Keratinocyte (primary cell): ENCODE measurements at regions not wholly inside any gene's neighbourhood (a gene's known extent, or its start where the extent isn't known, plus 50 kb on each side); places are given as distances from the start of the nearest gene placed in this dataset.

Experiments used
- DNase-seq: peaks from one replicate; pipeline ENCODE4 v3.0.0-alpha.2; 2011; ENCODE audit warnings: low read depth, missing footprints, low spot score
- FAIRE-seq: peaks from 2 replicates; lab custom pipeline; 2011; peaks lifted over from hg19 to GRCh38; lab: Jason Lieb, UNC
- H2AFZ ChIP-seq: 2 replicates; pipeline ENCODE4 v1.6.0; 2012; ENCODE audit warnings: low read length, control low read depth, inconsistent platforms; ENCODE audit not compliant: control insufficient read depth
- H3K27ac ChIP-seq: 2 replicates; pipeline ENCODE4 v1.5.1; 2011; ENCODE audit warnings: low read length; ENCODE audit not compliant: control insufficient read depth, insufficient read depth
- H3K27me3 ChIP-seq: 3 replicates; pipeline ENCODE4 v1.6.0; 2011; ENCODE audit warnings: low read length; ENCODE audit not compliant: control insufficient read depth, insufficient read depth; ENCODE audit errors: extremely low read depth
- H3K36me3 ChIP-seq, 2 experiments: 2 replicates in 1 of 2; 3 replicates in 1 of 2; pipeline ENCODE4 v1.5.1; 2011; ENCODE audit warnings: low read length in 2 of 2, mild to moderate bottlenecking in 1 of 2; ENCODE audit not compliant: control insufficient read depth in 2 of 2, insufficient read depth in 2 of 2; ENCODE audit errors: extremely low read depth in 1 of 2
- H3K4me1 ChIP-seq: 3 replicates; pipeline ENCODE4 v1.5.1; 2011; ENCODE audit warnings: low read length; ENCODE audit not compliant: control insufficient read depth, insufficient read depth; ENCODE audit errors: extremely low read depth
- H3K4me2 ChIP-seq: 3 replicates; pipeline ENCODE4 v1.6.0; 2011; ENCODE audit warnings: low read depth, low read length; ENCODE audit not compliant: control insufficient read depth, insufficient read depth; ENCODE audit errors: extremely low read depth
- H3K4me3 ChIP-seq, 3 experiments: fragments of 200-600 bp in 1 of 3; sonication (generic) in 1 of 3; 2 replicates in 2 of 3; 3 replicates in 1 of 3; pipeline ENCODE4 v1.5.1; 2011 to 2016; ENCODE audit warnings: low read length in 3 of 3, mild to moderate bottlenecking in 3 of 3, control low read depth in 2 of 3, inconsistent platforms in 1 of 3, low read depth in 1 of 3, mixed read lengths in 1 of 3, mixed run types in 1 of 3, moderate library complexity in 1 of 3; ENCODE audit not compliant: control insufficient read depth in 2 of 3, insufficient read depth in 2 of 3; ENCODE audit errors: extremely low read depth in 1 of 3
- H3K79me2 ChIP-seq: 2 replicates; pipeline ENCODE4 v1.6.0; 2012; ENCODE audit warnings: low read length; ENCODE audit not compliant: control insufficient read depth, insufficient read depth
- H3K9ac ChIP-seq: 3 replicates; pipeline ENCODE4 v1.6.0; 2011; ENCODE audit warnings: low read length; ENCODE audit not compliant: control insufficient read depth, insufficient read depth; ENCODE audit errors: extremely low read depth
- H3K9me1 ChIP-seq: 3 replicates; pipeline ENCODE4 v1.6.0; 2011; ENCODE audit warnings: low read length; ENCODE audit not compliant: control insufficient read depth, insufficient read depth; ENCODE audit errors: extremely low read depth
- H3K9me3 ChIP-seq: 2 replicates; pipeline ENCODE4 v1.5.1; 2012; ENCODE audit warnings: low read depth, low read length; ENCODE audit not compliant: control insufficient read depth
- H4K20me1 ChIP-seq: 3 replicates; pipeline ENCODE4 v1.6.0; 2011; ENCODE audit warnings: low read length; ENCODE audit not compliant: control insufficient read depth, insufficient read depth; ENCODE audit errors: extremely low read depth
- EZH2 ChIP-seq: IDR thresholded peaks from one replicate; pipeline ENCODE4 v1.6.1; 2012; ENCODE audit warnings: inconsistent platforms, mild to moderate bottlenecking, low read length, moderate library complexity
- dilution Hi-C: fragments of 300-500 bp; cut with MboI; formaldehyde crosslinking; loops from one replicate; pipeline ENCODE4 v1.7.0; 2020; ENCODE audit warnings: low sequenced_read_pairs; ENCODE audit not compliant: extremely low pct_ligation_motif_present
- TF ChIP-seq, protein P1 (sequence below), 3 experiments: IDR thresholded peaks in 1 of 3; conservative IDR thresholded peaks in 1 of 3; optimal IDR thresholded peaks in 1 of 3; 2 replicates in 2 of 3; 3 replicates in 1 of 3; pipeline versions ENCODE3 to v1.5.1; 2011; ENCODE audit warnings: low read length in 3 of 3, mild to moderate bottlenecking in 3 of 3, moderate library complexity in 2 of 3, control low read depth in 1 of 3, inconsistent platforms in 1 of 3; ENCODE audit not compliant: insufficient read depth in 2 of 3; ENCODE audit errors: extremely low read depth in 1 of 3

DNA sequence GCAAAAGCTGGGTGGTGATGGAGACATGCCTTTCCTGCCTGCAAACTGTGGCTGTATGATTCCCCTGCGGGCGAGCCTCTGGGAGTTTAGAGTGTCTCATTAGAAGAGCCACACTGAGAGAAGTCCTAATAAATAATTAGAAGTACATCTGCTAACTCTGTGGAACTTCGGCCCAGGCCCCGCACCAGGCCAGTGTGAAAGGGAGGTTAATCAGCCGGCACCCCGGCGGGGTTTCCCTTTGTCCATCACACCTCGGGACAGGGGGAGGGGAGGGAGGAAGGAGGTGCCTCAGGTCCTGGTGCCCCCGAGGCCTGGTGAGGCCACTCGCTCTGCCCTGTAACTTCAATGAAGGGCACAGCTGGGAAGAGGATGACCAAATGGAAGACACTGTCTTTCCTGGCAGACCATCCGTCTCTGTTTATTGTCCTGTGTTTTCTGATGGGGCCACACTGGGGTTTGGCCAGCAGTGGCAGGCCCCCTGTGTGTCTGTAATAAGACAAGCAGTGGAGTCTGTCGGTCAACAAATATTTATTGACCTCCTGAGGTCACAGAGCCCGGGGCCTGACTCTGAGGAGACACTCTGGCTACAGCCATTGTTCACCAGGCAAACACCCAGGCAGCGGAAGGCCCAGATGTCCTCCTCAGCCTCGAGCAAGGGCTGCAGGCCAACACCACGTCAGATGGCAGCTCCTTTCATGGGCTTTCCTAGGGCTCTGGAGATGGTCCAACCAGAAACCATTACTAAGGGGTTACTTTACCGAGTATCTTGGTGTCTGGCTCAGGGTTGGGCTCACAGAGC is 267.5 kb upstream of the RAB4A start:
- H2AFZ ChIP-seq: no peak overlapping the region
- H4K20me1 ChIP-seq: no peaks in the 10 kb centered on the region
- H3K9ac ChIP-seq: no peak overlapping the region
- H3K4me1 ChIP-seq: peaks cover 9% of the 10 kb centered on the region
- peaks cover 3% of the 10 kb centered on the region for H3K27me3 ChIP-seq
- no peaks in the 10 kb centered on the region for H3K36me3 ChIP-seq
- FAIRE-seq (no peak), DNase-seq (no peak)
- H3K79me2 ChIP-seq: no peaks in the 10 kb centered on the region
- no peak overlapping the region for H3K4me3 ChIP-seq
- no peaks in the 10 kb centered on the region for H3K9me1 ChIP-seq
- H3K9me3 ChIP-seq: no peaks in the 10 kb centered on the region
- no peak overlapping the region for H3K27ac ChIP-seq
- H3K4me2 ChIP-seq: no peak overlapping the region
- TF ChIP-seq EZH2: no peak
- TF ChIP-seq, protein P1, sequence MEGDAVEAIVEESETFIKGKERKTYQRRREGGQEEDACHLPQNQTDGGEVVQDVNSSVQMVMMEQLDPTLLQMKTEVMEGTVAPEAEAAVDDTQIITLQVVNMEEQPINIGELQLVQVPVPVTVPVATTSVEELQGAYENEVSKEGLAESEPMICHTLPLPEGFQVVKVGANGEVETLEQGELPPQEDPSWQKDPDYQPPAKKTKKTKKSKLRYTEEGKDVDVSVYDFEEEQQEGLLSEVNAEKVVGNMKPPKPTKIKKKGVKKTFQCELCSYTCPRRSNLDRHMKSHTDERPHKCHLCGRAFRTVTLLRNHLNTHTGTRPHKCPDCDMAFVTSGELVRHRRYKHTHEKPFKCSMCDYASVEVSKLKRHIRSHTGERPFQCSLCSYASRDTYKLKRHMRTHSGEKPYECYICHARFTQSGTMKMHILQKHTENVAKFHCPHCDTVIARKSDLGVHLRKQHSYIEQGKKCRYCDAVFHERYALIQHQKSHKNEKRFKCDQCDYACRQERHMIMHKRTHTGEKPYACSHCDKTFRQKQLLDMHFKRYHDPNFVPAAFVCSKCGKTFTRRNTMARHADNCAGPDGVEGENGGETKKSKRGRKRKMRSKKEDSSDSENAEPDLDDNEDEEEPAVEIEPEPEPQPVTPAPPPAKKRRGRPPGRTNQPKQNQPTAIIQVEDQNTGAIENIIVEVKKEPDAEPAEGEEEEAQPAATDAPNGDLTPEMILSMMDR (optimal IDR thresholded peaks at IDR 0.05 in 1 of 3, IDR thresholded peaks at IDR 0.05 in 1 of 3, conservative IDR thresholded peaks at IDR 0.05 in 1 of 3; ENCODE audit: extremely low read depth in 1 of 3, insufficient read depth in 2 of 3, low read length in 3 of 3): no peak
- dilution Hi-C loops: no loop called here

DNA sequence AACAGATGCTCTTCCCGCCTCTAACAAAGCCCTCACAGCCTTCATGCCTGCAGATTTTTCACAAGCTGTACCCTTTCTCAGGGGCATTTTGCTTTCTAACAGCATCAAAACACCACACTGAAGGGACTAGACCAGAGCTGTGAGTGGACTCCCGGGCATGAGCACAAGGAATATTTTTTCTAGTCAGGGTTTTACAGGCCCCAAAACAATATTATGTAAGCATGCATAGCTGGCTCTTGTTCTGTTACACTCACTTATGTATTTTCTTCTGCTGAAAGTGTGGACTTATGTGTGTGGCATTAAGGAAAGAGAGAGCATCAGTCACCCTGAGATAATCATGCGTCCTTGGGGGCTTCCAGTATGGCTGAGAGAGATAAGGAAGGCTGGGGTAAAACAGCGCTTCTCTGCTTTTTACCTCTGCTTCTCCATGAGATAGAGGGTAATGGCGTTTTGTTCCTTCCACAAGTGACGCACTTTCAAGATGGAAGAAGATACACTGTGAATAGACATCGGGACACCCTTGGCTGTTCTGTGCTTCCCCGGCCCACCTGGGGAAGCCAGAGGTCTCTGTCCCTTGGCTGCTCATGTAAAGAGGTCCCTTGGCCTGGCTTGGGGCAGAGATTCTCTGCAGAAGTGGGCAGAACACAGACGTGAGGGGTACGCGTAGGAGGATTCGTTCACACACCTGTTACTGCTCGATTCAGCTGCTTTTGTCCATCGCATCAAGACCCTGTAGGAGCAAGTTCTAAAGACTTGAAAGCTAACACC is 266.7 kb upstream of the RAB4A start:
- no peak overlapping the region for H3K9ac ChIP-seq
- no peak overlapping the region for H3K4me2 ChIP-seq
- TF ChIP-seq, protein P1 (optimal IDR thresholded peaks at IDR 0.05 in 1 of 3, IDR thresholded peaks at IDR 0.05 in 1 of 3, conservative IDR thresholded peaks at IDR 0.05 in 1 of 3; ENCODE audit: extremely low read depth in 1 of 3, insufficient read depth in 2 of 3, low read length in 3 of 3): no peak
- TF ChIP-seq EZH2: no peak
- H3K9me3 ChIP-seq: no peaks in the 10 kb centered on the region
- no peaks in the 10 kb centered on the region for H3K9me1 ChIP-seq
- H3K36me3 ChIP-seq: no peaks in the 10 kb centered on the region
- H3K79me2 ChIP-seq: no peaks in the 10 kb centered on the region
- no peak overlapping the region for H3K27ac ChIP-seq
- H2AFZ ChIP-seq: no peak overlapping the region
- H3K27me3 ChIP-seq: peaks cover 3% of the 10 kb centered on the region
- H3K4me1 ChIP-seq: peaks cover 9% of the 10 kb centered on the region
- FAIRE-seq (no peak), DNase-seq (no peak)
- no peaks in the 10 kb centered on the region for H4K20me1 ChIP-seq
- no peak overlapping the region for H3K4me3 ChIP-seq
- dilution Hi-C loops: no loop called here
